GM13977 (cell line): ENCODE measurements at regions not wholly inside any gene's neighbourhood (a gene's known extent, or its start where the extent isn't known, plus 50 kb on each side); places are given as distances from the start of the nearest gene placed in this dataset.
"Not testable (repeated sequence)": the region's sequence is repeated elsewhere in the genome, so short reads cannot be mapped to it uniquely, and the experiment has no call there.

Source experiments
- DNase-seq: peaks from one replicate; pipeline ENCODE4 v3.0.0; 2012; ENCODE audit warnings: low spot score
- in situ Hi-C: fragments of 300-500 bp; cut with MboI; formaldehyde crosslinking; loops from one replicate; pipeline ENCODE4 v1.12.0; 2022; ENCODE audit warnings: low sequenced_read_pairs, low pct_unique_long_range_greater_than_20kb, mixed read lengths, inconsistent platforms; ENCODE audit not compliant: unreplicated experiment
- TF ChIP-seq, protein P1 (sequence below): IDR thresholded peaks from 2 replicates; pipeline ENCODE4 v1.5.1; 2012; ENCODE audit warnings: mild to moderate bottlenecking, control low read depth; ENCODE audit not compliant: insufficient read depth; ENCODE audit errors: extremely low read depth, missing control alignments

GRCh38 chr3:75840160-75840559 lies 54.8 kb upstream of the ZNF717 start:
- in situ Hi-C loops, DNase-seq: not testable (repeated sequence)

- DNase-seq, in situ Hi-C loops: not testable (repeated sequence)
Observed at GRCh38 chr3:75850301-75851008, 65.1 kb upstream of the ZNF717 start.

DNA sequence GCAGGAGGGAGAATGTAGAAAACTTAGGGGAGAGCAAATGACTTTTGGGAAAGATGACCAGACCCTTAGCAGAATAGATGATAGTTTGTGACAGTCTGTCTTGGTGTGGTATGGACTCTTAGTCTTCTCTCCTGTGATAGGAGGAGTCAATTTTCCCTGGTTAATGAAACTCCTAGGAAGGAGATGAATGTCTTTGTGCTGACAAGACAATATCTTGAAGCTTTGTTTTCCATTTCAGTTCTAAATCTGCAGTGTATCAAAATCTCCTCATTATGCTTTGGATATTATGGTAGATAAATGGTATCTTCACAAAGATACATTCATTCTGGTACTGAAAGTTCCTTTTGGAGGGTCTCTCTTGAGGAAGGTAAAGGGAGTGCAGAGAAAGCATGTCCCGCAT lies 77.8 kb upstream of the ZNF717 start:
- no peak for DNase-seq
- in situ Hi-C loops: no loop called here
- TF ChIP-seq, protein P1, sequence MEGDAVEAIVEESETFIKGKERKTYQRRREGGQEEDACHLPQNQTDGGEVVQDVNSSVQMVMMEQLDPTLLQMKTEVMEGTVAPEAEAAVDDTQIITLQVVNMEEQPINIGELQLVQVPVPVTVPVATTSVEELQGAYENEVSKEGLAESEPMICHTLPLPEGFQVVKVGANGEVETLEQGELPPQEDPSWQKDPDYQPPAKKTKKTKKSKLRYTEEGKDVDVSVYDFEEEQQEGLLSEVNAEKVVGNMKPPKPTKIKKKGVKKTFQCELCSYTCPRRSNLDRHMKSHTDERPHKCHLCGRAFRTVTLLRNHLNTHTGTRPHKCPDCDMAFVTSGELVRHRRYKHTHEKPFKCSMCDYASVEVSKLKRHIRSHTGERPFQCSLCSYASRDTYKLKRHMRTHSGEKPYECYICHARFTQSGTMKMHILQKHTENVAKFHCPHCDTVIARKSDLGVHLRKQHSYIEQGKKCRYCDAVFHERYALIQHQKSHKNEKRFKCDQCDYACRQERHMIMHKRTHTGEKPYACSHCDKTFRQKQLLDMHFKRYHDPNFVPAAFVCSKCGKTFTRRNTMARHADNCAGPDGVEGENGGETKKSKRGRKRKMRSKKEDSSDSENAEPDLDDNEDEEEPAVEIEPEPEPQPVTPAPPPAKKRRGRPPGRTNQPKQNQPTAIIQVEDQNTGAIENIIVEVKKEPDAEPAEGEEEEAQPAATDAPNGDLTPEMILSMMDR: no peak

DNA sequence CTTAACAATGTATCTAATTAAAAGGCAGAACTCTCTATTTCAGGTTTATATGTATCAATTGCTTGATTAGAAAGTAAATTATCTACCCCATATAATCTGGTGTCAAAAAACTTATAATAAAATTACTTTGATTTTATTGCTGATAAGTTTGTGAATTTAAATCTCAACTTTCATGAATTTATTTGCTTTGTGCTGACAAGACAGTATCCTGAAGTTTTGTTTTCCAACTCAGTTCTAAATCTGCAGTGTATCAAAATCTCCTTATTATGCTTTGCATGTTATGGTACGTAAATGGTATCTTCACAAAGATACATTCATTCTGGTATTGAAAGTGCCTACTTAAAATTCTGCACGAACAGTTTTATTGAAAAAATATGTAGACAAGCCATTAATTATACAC lies 78.5 kb upstream of the ZNF717 start:
- in situ Hi-C loops: no loop called here
- DNase-seq: no peak
- TF ChIP-seq, protein P1: no peak

GRCh38 chr3:75883719-75884118 lies 98.4 kb upstream of the ZNF717 start:
- DNase-seq, in situ Hi-C loops: not testable (repeated sequence)

DNA sequence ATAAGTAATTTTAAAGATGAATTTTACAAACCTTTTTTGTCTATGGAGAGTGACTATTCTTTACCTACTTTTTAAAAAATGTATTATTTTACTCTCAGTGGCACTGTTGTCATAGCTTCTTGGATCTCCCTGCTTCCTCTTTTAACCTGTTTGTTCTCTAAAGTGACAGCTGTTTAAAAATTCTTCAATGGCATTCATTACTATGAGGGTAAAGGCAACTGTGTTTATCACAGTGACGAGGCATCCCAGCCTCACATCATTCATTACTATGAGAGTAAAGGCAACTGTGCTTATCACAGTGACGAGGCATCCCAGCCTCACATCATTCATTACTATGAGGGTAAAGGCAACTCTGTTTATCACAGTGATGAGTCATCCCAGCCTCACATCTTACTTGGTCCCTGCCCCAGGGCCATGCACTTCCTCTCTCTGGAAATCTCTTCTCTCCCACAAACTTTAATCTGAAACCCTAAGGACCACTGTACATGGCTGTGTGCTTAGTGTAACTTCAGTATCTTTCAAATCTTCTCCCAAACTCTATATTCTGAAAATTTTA lies 101.7 kb upstream of the ZNF717 start:
- TF ChIP-seq, protein P1: no peak
- DNase-seq: no peak
- in situ Hi-C loops: no loop called here

DNA sequence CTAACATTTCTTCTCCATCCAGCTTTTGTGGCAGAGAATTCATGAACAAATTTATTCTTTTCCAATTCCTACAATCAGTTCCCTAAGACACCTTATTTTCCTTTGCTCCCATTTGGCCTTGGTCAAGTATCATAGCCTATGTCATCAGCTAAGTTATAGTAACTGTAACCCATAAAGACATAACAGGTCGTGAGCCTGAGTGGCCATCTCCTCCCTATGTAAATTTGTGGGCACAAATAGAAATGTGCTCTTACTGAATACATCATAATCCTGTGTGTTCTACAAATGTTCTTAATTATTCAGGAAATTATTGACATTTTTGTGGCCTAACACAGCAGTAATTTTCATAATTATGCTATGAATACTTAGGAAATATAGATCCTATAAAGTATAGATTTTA lies 108.9 kb upstream of the ZNF717 start:
- TF ChIP-seq, protein P1: no peak
- no peak for DNase-seq
- in situ Hi-C loops: no loop called here

DNA sequence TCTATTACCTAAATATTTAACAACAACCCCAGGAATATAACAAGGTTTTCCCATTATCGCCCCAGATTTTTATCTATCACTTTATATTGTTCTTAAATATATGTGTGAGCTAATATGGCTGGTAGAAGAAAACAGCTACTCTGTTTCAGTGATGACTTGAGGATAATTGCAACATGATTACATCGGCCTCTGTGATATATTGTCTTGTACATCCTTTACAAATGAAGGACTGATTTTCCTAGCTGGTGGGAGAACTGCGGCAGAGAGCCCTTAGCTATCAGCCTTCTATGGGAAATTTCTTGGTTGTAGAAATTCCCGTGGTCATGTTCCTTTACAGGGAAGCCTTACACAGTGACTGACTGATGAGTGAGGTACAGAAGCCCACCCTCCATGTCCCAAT lies 110.9 kb upstream of the ZNF717 start:
- in situ Hi-C loops: no loop called here
- TF ChIP-seq, protein P1: no peak
- DNase-seq: no peak

- DNase-seq, in situ Hi-C loops: not testable (repeated sequence)
Observed at GRCh38 chr3:75901446-75901845, 116.1 kb upstream of the ZNF717 start.
